ENCODE measurements at regions not wholly inside any gene's neighbourhood (a gene's known extent, or its start where the extent isn't known, plus 50 kb on each side); places are given as distances from the start of the nearest gene placed in this dataset.

- TF ChIP-seq EZH2 (IDR thresholded peaks at IDR 0.05; ENCODE audit: borderline replicate concordance) (no peak), CTCF (IDR thresholded peaks at IDR 0.05; ENCODE audit: poor library complexity) (no peak), EZH2phosphoT487 (IDR thresholded peaks at IDR 0.05; ENCODE audit: low read depth, severe bottlenecking, unreplicated experiment) (no peak)
These were observed 646.2 kb downstream of the IPMK start for GRCh38 chr10:57621466-57621865.

All from hepatocyte (in vitro differentiated cells).